H4 (cell line): ENCODE measurements at regions not wholly inside any gene's neighbourhood (a gene's known extent, or its start where the extent isn't known, plus 50 kb on each side); places are given as distances from the start of the nearest gene placed in this dataset.
A peak's percentile ranks its signal among the peaks of the same experiment; 100 is the strongest.
"Not testable (repeated sequence)": the region's sequence is repeated elsewhere in the genome, so short reads cannot be mapped to it uniquely, and the experiment has no call there.

Source experiments
- DNase-seq: peaks from one replicate; pipeline ENCODE4 v3.0.0-alpha.2; 2015; ENCODE audit warnings: low spot score

DNA sequence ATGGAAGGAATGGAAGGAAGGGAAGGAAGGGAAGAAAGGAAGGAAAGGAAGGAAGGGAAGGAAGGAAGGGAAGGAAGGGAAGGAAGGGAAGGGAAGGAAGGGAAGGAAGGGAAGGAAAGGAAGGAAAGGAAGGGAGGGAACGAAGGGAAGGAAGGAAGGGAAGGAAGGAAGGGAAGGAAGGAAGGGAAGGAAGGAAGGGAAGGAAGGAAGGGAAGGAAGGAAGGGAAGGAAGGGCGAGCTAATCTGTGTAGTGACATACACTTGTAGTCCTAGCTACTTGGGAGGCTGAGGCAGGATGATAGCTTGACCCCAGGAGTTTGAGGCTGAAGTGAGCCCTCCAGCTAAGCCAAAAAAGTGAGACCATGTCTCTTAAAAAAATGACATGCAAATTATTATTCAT lies 311.3 kb upstream of the LUZP2 start:
- DNase-seq = not testable (repeated sequence)

DNA sequence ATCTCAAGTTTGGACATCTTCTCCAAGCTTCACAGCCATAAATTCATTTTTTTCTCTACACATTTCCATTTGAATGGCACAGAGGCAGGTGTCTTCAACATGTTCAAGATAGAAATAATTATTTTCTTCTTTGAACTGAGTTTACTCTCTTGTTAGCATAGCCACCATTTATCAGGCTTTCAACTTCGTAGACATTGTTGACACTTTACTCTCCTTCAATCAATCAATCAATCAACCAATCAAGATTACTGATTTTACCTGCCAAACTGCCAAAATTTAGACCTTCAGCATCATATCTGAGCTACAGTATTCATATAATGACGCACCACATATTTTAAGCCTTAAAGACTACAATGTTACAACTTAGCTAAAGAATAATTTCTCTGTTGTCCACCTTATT lies 300.1 kb upstream of the LUZP2 start:
- no peak for DNase-seq

DNA sequence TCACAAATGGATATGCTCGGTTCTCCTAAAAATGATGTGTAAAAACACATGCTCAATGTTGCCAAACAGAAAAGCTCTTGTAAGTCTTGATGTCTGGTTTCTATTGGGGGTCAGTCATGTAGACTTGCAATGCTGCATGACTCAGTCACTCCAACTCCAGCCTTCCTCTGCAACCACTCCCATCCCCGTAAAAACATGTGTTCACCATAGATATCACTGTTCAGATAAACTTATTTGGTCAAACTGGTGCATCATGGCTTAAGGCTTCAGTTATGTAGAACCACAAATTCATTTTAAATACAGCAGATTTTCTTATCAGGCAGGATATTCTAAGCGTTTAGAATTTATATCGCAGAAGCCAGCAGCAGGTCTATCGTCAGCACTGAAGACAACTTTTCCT lies 298.4 kb upstream of the LUZP2 start:
- no peak for DNase-seq

DNA sequence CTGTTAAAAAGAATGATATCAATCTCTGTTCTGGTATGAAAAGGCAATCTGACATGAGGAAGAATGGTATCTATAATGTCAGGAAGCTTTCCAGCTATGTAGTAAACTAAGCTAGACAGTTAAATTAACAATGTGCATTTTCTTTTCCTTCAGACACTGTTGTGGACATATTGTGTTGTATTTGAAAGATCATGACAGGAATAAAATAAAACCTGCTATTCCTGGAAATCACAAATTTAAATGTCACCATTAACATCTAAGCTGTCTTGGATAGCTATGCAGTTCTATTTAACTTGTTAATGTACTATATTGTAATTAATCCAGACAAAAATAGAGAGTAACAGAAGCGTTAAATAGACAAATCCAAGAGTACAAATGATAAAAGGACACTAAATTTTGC lies 297.4 kb upstream of the LUZP2 start:
- no peak for DNase-seq

DNA sequence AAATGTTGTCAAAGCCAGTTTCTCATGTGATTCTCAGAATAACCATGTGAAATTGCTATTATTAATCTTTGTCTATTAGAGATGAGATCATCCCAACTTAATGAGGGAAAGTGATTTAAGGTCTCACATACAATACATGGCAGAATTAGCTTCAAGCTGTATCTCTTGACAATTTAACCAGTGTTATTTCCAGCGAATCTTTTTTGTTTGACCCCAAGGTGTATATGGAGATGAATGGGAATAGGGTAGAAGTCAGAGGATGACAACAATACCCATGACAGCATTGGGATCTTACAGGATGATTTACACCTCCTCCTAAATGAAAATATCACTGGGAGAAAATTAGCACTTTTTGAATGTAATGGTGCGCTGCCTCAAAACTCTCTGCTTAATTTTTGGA lies 290.8 kb upstream of the LUZP2 start:
- no peak for DNase-seq

DNA sequence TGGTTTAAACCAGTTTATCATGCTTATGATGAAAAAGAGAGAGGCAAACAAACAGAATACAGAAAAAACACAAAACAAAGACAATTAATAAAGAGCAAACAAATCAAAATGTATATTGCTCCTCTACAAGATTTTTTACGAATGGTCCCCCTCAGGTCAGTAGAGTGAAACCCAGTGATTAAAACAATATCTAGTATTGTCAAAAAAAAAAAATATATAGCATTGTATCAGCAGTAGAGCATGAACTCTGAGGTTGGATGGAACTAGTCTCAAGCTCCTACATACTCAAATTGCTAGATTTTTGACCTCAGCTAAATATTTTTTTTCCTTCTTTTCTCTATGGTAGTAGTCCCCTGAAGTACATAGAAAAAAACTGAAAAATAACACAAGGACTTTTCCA lies 290.3 kb upstream of the LUZP2 start:
- DNase-seq = no peak

DNA sequence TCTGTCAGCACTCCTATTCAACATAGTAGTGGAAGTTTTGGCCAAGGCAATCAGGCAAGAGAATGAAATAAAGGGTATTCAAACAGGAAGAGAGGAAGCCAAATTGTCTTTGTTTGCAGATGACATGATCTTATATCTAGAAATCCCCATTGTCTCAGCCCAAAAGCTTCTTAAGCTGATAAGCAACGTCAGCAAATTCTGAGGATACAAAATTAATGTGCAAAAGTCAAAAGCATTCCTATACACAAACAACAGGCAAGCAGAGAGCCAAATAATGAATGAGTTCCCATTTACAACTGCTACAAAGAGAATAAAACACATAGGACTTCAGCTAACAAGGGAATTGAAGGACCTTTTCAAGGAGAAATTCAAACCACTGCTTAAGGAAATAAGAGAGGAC lies 280.4 kb upstream of the LUZP2 start:
- no peak for DNase-seq

DNA sequence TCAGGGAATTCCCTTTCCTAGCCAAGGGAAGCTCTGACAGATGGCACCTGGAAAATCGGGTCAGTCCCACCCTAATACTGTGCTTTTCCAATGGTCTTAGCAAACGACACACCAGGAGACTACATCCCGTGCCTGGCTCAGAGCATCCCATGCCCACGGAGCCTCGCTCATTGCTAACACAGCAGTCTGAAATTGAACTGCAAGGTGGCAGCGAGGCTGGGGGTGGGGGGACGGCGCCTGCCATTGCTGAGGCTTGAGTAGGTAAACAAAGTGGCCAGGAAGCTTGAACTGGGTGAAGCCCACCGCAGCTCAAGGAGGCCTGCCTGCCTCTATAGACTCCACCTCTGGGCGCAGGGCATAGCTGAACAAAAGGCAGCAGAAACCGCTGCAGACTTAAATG lies 279.5 kb upstream of the LUZP2 start:
- DNase-seq = not testable (repeated sequence)

DNA sequence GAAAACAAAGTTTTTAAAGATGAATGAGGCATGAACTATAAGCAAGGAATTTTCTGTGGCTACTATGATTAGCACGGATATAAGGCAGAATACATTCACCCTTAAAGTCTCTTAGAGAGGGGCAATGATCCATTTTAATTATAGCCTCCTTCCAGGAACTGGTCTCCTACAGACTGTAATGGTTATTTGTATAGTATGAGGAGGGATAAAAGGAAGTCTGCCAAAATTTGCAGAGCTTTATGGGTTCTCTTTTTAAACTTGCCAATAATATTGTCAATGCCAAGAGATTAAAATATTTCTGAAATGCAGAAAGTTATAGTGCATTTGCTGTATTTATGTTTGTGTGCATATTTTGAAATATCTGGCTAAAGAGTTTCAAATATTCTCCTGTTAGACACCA lies 271.4 kb upstream of the LUZP2 start:
- DNase-seq = no peak

DNA sequence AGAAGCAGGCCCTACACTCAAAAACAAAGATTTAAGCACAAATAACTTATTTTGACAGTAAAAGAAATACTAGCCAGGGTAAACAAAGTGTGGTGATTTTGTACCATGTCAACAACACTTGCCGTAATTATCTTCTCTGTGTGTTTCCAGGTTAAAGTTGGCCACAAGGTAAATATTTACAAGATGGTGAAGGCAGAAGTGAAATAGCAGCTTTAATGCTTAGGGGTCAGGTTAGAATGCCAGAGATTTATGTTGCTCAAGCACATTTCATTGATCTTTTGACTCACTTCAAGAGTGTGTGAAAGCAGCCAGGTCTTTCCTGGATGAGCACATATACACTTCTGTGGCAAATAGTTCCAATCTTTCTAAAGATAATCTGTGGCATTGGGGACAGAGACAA lies 270.2 kb upstream of the LUZP2 start:
- no peak for DNase-seq

DNA sequence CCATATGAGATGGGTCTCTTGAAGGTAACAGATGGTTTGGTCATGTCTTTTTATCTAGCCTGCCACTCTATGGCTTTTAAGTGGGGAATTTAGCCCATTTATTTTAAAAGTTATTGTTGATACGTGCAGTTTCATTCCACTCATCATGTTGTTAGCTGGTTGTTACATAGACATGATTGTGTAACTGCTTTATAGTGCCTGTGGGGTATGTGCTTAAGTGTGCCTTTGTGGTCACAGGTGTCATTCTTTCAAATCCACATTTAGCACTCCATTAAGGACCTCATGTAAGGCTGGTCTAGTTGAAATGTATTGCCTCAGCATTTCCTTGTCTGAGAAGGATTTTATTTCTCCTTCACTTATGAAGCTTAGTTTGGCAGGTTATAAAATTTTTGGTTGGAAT lies 263.8 kb upstream of the LUZP2 start:
- DNase-seq = no peak

DNA sequence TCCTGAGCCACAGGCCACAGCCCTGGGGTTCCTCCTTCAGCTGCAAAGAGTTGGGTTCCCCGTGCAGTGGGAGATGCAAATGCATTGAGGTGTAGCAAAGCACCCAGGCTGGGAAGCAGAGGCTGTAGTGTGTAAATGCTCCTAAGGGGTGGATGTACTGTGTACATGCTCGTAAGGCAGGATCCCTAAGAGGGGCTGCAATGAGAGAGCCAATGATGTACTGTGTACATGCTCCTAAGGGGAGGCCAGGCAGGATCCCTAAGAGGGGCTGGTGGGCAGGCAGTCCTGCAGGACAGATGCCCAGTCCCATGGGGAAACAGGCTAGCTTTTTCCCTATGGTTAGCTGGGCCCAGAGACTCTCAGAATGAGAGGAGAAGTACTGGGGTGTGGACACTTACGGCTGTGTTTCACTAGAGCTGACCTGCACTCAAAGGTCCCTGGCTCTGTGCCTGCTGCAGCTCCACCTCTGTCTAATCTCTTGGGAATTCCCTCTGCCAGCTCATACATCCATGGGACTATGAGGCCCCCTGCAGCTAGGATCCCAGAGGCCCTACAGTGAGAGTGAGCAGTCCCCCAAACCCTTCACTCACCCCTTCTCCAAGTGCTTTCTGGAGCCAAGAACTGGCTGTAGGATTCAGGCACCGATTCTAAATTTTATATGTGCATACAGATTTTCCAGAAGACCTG lies 261.9 kb upstream of the LUZP2 start:
- DNase-seq = peak; percentile 37

DNA sequence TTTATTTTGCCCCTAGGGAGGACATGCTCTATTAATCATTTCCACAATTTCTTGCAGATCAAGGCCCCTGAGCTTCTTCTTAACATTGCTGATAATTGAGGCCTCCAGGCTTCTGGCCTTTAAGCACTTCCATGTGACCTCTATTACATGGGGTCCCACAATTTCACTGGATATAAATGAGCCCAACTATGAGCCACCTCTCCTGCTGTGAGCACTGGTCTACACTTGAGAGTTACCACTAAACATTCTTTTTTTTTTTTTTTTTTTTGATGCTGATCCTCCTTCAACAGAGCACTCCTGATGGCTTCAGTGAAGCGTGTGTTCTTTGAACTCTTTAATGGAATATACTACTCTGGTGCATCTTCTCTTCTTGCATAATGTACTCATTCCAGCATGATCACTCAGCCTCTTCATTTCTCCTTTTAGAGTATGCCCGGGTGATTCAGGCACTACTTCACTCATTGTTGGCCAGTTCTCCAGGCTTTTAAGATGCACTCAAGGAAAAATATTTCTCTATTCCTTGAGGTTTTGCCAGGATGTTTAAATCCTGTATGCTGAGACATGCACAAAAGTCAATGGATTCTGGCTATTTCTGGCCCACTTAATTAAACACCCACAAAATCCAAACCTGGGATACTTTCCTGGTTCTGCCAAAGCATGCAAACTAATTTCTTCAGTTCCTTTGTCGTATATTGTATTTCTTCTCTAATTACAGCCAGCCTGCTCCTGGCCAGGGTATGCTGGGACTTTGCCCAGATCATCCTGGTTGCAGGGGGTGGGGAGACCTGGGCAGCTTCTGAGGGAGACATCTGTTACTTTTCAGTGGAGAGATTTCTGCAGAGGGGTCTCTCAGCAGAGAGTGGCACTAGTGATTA lies 257.8 kb upstream of the LUZP2 start:
- peak; percentile 8 for DNase-seq

DNA sequence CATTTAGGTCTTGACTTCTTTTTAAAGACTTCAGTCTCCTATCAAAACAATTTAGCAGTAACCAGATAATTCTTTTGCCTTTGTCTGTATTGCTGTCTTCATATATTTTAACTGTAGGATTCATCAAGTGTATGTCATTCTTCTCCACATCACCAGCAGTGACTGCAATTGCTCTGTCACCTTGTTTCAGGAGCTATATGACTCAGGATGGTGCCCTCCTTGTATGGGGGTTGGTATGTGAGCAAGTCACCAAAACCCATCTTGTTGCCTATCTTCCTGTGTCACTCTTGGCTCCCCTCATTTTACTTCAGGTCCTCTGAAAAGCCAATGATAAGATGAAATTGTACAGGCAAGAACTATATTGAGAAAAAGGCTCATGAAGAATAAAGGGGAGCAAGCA lies 256.9 kb upstream of the LUZP2 start:
- no peak for DNase-seq

DNA sequence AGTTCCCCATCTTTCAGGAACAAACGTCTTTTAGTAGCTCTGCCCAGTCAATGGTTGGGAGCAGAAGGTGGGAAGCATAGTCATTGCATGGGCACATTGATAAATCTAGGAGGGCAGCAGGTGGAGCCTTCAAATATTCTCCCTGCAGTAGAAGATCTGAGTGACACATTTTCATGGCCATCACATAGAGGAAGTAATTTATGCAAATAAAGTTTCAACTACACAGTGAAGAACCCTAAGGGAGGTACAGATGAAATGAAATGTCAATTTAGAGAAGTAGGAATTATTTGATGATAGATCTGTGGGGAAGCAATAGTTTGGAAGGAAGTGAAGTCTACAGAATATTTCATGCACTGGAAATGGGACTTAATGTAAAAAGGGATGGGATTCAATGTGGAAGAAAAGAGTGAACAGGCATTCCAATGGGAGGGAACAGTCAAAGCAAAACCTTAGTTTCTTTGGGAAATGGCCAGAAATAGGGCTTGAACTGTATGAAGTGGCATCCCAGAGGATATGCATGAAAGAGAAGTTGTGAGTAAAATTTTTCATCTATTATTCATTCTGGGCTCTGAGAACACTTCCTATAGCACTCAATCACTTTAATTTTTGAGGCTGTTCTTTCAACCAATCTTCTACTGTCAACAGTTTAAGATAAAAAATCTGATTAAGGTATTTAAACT lies 256.2 kb upstream of the LUZP2 start:
- no peak for DNase-seq

DNA sequence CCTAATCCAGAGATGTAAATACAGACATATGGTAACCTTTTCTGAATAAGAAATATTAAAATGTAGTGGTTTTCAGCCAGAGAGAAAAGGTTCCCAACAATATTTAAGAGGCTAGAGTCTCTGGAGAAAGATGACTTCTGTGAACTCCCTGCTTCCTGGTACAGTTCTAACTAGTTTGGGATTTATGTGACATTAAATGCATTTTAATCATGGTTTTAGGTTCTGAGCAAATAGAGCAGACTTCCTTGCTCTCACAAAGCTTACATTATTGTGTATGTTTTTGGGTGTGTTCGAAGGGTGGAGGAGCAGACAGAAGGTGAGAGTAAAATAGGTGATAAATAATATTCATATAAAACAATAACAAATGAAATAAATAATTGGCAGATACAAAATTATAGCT lies 250.1 kb upstream of the LUZP2 start:
- no peak for DNase-seq

DNA sequence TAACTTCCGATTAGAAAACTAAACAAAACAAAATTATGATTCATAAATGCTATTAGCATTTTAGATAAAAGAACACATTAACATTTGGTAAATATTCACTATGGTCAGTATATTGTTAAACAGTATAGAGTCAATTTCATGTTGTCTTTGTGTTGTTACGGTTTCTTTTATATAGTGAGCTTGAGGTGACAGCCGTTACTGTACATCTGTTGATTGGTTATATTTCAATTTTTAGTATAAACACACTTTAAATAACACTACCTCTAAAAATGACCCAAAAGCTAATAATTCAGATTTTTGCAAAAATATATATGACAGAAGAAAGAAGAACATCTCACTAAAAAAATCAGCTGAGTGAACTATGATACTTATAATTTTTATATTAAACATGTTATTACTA lies 249.0 kb upstream of the LUZP2 start:
- no peak for DNase-seq

DNA sequence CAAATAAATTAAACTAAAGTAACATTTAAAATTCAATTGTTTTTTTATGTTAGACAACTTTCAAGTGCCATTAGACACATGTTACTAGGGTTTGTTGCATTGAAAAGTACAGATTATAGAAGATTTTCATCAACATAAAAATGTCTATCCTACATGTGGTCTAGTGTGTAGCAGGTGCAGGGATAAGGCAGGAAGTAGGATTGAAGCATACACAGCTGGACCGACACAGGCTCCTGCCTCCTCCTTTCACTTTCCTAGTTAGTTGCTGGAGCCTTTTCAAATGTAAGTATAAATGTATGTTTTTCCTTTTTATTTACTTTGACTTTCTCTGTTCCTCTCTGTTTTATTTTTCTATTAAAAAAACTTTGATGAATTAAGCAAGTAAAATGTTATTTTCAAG lies 246.9 kb upstream of the LUZP2 start:
- DNase-seq = no peak

DNA sequence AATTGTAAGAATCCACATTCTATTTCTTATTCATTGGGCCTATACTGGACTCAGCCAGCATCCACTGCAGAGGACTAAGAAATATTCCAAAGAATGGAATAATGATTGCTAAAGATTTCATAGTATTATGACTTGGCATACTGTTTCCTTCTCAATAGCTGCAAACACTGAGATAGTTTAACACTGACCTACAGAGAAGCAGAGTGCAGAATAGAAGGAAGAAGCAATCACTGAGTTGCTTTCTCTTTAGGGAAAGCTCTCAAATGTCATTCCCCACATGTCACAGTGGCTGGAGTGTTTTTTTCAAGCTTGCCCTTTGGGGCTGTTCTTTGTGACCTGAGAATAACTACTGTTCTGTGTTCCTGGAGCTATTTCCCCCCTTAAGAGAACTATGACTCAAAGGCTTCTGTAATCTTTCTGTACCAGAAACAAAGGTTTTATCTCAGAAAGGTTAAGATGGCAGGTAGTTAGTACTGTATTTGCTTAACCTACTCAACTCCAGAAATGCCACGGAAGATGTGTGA lies 243.6 kb upstream of the LUZP2 start:
- no peak for DNase-seq

DNA sequence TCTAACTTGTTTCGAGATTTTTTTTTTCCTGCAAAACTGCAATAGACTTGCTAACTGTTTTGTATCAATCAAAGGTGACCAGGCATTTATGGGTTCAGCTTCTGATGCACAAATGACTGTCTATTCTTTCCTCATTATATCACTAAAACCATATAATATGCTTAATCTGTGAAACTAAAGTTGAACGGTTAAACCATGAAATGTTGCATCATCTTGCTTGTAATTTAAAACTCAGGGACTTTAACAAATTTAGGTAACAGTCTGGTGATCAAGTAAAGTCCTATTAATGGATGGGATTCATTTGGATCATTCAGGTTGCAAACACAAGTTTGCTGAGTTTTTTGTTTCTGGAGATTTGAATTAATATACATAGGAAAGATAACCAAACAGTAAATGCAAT lies 232.0 kb upstream of the LUZP2 start:
- no peak for DNase-seq

DNA sequence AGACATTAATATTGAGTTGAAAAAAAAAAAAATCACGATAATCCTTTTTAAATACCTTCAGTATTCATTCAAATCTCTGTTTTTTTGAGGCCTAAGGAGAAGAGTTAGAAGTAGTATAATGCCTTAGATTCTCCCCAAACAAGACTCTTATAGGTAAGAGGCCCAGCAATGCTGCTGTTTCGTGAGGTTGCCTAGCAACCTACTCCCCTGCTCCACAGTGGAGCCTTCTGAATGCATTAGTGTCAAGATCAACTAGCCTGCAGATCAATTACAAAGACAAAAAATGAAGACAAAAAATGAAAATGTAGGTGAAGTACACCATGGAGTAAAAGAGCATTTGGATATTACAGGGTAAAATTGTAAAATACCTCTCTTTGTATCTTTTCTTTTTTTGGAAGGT lies 229.8 kb upstream of the LUZP2 start:
- no peak for DNase-seq

DNA sequence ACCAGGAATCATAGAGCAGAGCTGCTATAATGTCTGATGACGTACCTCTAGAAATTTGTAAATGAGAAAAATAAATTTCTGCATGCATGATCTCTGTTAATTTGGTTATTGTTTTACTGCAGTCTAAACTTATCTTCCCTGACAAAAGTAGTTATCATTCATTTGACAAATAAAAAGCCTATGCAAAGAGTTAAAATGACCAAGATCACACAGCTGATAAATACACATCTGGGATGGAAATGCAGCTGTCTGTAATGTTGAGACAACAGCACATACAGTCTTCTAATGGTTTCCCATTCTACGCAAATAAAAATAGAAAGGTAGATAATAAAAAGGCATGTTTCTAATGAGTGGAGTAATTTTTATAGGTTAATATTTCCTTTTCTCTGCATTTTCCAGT lies 225.1 kb upstream of the LUZP2 start:
- no peak for DNase-seq
